GM12801 (cell line): ENCODE measurements at regions not wholly inside any gene's neighbourhood (a gene's known extent, or its start where the extent isn't known, plus 50 kb on each side); places are given as distances from the start of the nearest gene placed in this dataset.

Experiments
- TF ChIP-seq, protein P1 (sequence below): IDR thresholded peaks from one replicate; pipeline ENCODE4 v1.5.1; 2011; ENCODE audit warnings: control low read depth; ENCODE audit not compliant: insufficient read length; ENCODE audit errors: extremely low read depth

DNA sequence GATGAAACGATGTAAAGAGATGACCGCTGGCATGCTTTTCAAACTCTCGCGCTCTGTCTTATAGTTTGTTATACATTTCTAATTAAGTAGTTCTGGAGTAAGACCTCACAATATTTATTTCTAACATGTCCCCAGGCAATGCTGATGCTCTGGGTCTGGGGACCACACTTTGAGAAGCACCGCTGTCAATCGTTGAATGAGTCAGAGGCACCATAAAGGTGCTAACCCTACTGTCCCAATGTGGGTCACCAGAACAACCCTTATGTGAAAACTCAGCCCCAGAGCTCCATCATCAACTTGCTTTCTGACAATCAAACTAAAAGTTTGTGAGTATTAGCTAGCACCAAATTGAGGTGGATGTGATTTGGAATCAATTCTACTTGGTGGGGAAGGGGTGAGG is 284.1 kb upstream of the PRKCQ start:
- TF ChIP-seq, protein P1, sequence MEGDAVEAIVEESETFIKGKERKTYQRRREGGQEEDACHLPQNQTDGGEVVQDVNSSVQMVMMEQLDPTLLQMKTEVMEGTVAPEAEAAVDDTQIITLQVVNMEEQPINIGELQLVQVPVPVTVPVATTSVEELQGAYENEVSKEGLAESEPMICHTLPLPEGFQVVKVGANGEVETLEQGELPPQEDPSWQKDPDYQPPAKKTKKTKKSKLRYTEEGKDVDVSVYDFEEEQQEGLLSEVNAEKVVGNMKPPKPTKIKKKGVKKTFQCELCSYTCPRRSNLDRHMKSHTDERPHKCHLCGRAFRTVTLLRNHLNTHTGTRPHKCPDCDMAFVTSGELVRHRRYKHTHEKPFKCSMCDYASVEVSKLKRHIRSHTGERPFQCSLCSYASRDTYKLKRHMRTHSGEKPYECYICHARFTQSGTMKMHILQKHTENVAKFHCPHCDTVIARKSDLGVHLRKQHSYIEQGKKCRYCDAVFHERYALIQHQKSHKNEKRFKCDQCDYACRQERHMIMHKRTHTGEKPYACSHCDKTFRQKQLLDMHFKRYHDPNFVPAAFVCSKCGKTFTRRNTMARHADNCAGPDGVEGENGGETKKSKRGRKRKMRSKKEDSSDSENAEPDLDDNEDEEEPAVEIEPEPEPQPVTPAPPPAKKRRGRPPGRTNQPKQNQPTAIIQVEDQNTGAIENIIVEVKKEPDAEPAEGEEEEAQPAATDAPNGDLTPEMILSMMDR = no peak

DNA sequence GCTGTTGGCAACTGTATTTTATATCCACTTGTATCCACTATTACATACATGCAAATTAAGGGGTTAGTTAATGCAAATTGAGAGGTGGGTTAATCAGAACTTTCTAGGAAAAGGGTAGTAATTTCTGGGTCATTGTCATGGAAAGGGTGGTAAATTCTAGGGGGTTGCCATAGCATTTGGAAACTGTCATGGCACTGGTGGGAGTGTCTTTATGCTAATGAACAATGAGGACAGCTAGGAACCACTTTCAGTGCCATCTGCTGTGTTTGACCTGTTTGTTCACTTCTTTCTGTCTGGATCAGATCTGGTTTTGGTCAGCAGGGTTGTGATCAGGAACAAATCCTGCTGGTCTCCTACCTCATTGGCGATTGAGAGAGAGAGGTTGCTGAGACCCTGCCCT is 283.3 kb upstream of the PRKCQ start:
- TF ChIP-seq, protein P1 = no peak

DNA sequence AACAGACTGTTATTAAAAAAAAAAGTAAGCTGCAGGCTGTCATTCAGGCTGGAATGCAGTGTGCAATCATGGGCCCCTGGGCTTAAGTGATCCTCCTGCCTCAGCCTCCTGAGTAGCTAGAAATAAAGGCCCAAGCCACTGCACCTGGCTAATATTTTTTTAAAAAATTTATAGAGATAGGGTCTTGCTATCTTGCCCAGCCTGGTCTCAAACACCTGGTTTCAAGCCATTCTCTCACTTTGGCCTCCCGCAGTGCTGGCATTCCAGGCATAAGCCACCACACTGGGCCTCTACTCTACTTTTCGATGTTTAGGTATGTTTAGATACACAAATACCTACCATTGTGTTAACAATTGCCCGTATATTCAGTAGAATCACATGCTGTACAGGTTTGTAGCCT is 270.4 kb upstream of the PRKCQ start:
- TF ChIP-seq, protein P1 = no peak

DNA sequence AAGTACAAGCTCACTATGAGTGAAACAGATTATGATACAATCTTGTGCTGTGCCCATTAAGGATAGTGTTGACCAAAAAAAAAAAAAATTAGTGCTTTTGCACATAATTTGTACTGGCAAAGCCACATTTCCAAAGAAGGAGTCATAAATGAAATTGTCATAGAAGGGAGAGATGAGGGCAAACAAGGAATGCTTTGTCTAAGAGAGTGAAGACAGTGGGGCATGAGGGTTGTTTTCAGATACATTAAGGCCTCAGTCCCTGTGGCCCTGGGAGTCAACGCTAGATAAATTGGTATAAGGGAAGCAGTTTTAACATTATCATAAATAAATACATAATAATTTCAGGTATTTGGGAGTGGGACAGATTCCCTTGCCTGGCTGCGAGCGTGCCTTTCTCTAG is 267.5 kb upstream of the PRKCQ start:
- TF ChIP-seq, protein P1 = no peak

DNA sequence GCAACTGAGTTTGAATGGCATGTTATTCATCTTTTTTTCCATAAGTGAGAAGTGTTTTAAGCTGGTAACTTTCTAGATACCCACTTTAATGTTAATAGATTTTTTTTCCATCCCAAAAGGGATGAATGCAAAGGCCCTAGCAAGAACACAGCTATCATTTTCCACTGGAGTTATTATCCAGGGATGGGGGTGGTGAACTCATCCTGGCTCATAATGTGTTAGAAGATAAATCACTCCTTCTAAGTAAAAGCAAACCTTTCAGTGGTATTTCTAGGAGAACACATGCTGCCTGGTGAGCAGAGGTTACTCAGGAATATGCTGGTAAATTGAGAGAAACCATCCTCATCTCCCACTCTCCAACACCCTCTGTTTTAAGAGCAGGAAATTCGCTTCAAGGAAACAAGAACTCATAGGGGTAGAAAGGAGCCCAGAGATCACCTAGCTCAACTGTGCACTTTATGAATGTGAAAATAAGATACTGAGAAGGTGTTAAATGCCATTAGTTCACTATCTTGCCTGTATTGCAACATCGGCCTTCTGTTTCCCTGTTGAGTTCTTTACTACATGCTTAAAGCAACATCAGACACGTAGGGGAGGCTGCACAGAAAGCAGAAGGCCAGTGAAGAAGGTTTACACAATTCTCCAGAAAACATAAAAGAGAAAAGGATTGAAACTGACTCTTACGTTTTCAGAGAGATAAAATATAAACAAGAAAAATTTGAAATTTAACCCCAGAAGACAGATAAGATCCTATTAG is 264.0 kb upstream of the PRKCQ start:
- TF ChIP-seq, protein P1 = no peak

DNA sequence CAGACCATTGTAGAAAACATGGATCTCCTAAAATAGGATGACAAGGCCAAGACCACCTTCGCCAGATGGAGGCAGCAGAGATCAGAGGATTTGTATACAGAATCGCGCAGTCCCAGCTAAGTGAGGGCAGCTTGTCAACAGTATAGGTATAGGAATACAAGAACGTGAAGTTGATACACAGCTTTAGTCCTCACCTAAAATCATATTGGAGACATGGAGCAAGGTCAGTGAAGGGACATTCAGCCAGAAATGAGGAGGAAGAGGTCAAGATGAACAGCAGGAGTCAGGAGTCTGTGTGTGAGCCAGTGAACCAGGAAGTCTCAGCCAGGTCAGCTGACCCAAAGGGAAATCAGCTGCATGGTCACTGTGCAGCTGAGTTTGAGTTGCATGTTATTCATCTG is 263.4 kb upstream of the PRKCQ start:
- TF ChIP-seq, protein P1 = no peak

DNA sequence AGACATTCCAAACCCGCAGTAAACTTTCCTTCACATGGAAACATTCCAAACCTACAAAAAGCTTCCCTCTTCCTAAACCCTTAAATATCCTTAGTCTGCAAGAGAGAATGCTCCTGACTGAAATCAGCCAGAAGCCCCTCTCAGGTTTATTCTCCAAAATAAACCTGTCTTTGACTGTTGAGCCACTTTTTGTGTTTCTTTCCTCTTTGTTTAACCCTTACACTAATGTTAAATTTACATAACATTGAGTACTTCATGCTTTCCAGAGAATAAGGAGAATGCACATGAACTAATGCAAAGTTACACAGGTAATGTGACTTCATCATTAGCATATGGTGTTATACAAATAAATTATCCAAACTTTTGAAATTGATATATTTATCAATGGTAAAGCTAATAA is 262.6 kb upstream of the PRKCQ start:
- TF ChIP-seq, protein P1 = no peak
